ENCODE measurements at regions not wholly inside any gene's neighbourhood (a gene's known extent, or its start where the extent isn't known, plus 50 kb on each side); places are given as distances from the start of the nearest gene placed in this dataset.

DNA sequence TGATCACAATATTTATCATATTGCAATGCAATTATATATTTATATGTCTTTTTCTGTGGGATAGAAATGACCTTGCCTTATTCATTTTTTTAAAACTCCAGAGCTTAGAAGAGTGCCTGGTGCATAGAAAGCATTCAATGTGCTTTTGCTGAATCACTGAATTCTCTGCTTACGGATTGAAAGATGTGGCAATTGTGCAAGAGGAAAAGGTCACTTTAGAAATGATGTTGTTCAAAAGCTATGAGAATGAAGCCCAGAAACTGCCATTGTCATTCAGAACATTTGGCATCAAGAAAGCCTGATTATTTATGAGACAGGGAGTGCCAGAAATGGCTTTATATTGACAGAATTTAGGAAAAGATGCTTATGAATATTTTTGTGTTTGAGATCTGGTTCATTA is 678.6 kb upstream of the CDH2 start:
- peak; percentile 46 for DNase-seq (ENCODE audit: low read depth)

DNA sequence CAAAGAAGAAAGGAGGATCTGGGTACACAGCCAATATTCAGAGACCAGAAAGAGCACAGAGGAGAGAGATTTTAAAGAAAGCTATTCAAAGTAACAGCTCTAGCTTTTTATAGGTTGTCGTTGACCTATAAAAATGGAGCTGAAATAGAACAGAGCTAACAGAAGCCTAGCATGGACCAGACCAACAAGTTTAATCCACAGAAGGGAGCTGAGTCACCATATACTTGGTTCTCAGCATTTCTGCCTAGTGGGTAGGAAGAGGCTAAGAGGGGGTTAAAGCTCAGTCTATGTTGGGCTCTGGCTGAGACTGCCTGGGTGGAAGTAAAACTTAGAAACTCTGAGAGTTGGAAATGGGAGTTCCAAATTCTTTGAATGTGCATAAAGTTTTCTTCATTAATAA is 678.0 kb upstream of the CDH2 start:
- no peak for DNase-seq (ENCODE audit: low read depth)

DNA sequence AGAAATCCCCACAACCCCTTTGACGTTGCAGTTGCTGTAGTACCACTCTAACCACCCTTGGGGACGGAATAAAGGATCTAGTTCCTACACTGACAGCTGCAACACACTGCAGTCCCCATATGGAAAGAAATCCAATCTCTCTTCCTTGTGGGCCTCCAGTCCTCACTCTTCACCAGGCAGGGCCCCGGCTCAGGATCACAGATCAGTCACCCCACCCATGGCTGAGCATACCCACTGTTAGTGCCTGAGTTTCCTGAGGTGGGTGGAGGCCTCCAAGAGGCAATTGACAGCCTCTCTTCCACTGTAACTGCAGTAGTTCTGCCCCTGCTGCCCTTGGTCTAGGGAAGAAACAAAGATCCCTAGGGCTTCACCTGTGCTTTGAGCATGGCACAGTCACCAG is 670.0 kb upstream of the CDH2 start:
- DNase-seq (ENCODE audit: low read depth) = no peak

DNA sequence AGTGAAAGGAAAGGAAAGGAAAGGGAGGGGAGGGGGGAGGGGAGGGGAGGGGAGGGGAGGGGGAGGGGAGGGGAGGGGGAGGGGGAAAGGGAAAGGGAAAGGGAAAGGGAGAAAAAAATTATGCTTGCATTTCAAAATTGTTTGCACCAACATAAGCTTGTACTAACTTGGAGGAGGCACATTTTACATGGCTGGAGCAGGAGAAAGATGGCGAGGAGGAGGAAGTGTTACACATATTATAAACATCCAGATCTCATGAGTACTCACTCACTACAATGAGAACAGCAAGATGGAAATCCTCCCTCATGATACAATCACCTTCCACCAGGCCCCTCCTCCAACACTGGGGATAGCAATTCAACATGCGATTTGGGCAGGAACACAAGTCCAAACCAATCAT is 660.2 kb upstream of the CDH2 start:
- DNase-seq (ENCODE audit: low read depth) = no peak

DNA sequence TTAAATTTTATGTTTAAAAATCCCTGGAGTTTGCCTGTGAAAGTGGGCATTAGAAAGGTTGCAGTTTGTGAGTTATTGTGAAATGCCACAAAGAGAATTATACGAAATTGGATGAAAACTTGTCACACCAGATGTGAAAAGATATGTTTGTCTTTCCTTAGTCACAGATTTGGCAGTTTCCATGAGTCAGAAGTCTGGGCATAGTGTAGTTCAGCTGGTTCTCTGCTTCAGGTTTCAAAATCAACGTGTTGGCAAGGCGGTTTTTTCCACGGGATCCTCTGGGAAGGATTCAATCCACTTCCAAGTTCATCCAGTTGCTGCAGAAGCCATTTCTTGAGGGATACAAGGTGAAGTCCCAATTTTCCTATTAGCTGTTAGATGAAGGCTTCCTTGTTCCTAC is 658.0 kb upstream of the CDH2 start:
- peak; percentile 19 for DNase-seq (ENCODE audit: low read depth)

DNA sequence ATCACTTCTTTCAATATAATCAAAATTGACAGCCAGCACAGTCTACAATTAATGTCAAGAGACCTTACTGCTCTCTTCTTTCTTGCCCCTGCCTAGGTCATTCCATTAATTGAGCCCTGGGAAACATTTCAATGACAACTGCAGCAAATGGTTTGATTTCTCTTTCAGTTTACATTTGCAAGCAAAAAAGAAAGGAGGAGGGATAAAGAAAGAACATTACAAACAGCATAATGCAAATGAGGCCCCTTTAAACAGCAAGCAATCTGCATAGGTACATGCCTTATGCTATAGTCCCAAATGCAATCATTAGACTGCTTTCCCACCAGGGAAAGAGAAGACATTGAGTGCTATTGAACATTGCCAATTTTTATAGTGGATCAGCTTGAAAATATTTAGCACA is 655.0 kb upstream of the CDH2 start:
- no peak for DNase-seq (ENCODE audit: low read depth)

DNA sequence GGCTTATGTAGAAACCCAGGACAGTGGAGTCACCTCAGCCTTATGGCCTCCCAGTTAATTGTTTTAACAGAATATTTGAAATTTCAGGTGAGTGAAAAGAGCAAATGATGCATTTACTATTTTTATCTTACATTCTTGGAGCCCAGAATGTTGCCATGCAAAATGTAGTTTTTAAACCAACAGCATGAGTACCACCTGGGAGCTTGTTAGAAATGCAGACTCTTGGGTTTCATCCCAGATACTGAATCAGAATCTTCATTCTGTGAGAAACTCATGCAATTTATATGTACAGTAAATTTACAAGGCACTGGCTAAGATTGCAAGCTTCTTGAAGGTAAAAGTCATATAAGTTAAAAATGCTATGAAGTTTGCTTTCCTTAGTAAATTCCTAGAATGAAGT is 654.5 kb upstream of the CDH2 start:
- DNase-seq (ENCODE audit: low read depth) = no peak

DNA sequence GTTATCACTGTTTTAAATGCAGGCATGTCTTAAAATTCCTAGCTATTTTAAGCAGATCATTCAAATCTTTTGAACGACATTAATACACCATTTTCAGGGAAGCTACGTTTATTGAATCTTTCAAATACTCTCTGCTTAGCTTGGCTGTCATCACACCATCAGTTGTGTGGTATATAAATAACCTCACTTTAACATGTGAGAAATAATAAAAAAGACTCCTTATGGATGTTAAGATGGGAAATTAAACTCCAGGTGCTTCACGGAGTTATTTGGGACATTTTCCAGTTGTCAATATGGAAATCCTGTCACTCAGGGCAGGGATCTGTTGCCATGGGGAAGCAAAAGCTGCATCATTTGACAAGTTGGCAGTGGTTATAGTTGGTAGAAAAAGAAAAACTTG is 649.2 kb upstream of the CDH2 start:
- DNase-seq (ENCODE audit: low read depth) = no peak

DNA sequence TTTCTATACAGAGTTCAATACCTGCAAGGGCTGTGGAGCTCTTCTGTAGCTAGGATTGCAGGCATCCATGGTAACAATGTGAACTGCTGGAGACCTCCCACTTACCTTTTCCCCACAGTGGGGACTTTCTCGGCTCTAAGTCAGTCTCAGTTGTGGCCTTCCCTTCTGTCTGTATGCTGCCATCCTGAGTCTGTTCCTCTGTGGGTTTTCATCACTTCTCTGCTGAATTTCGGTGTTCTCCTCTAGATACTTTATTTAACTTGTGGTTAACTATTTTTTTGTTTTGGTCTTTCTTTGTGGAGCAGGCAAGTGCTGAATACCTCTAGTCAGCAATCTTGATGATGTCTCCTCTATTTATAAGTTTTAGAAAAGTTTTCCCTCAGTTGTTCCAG is 647.2 kb upstream of the CDH2 start:
- DNase-seq (ENCODE audit: low read depth) = no peak

DNA sequence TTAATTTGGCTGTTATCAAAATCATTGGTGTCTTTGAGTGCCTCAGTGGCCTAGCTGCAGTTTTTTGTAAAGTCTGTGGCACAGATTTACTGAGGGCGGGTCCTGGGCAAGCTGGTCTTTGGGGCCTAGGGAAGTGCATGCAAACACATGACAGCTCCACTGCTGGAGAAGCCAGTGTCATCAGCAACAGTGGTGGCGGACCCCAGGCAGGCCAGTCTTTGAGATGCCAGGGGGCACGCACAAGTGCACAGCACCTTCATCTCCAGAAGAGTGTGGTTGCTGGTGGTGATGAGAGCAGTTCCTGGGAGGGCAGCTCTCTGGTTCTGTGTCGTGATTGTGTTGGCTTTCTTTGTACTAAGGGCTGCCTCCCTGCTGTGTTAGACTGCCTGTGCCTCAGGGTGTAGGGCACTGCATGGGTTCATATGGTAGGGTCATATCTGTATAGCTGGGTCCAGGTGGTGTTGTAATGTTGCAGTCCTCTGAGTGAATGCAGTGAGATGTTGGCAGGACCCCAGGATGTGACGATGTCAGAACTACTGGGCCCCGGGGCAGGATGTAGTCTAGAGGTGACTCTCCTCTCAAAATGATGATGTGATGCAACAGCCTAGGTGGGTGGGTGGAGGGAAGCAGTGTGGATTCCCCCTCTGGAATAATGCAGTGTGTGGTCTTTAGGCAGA is 646.7 kb upstream of the CDH2 start:
- no peak for DNase-seq (ENCODE audit: low read depth)

DNA sequence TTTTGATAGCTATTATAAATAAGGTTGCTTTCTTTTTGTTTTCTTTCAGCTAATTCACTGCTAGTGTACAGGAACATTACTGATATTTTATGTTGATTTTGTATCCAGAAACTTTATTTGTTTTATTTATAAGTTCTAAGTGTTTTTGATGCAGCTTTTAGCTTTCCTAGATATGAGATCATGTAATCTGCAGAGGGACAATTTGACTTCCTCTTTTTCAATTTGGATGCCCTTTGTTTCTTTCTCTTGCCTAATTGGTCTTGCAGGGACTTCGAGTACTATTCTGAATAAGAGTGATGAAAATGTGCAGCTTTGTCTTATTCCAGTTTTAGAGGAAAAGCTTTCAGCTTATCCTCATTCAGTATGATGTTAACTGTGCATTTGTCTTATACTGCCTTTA is 643.4 kb upstream of the CDH2 start:
- DNase-seq (ENCODE audit: low read depth) = no peak

DNA sequence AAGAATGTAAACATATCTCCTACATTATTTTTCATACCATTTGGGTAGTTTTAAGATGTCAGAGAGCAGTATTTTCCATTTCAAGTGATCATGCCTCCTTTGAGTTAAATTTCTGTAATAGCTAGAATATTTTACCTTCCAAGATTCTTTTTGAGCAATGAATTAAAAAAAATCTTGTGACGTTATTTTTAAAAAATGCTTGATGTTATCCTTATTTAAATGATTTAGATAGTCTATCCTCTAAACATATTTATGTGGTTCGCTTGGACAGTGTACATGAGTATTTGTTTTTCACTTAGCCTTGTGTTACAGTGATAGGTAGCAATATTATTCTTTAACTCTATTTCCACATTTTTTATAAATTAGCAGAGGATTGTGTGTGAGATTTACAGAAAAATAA is 639.2 kb upstream of the CDH2 start:
- DNase-seq (ENCODE audit: low read depth) = no peak

DNA sequence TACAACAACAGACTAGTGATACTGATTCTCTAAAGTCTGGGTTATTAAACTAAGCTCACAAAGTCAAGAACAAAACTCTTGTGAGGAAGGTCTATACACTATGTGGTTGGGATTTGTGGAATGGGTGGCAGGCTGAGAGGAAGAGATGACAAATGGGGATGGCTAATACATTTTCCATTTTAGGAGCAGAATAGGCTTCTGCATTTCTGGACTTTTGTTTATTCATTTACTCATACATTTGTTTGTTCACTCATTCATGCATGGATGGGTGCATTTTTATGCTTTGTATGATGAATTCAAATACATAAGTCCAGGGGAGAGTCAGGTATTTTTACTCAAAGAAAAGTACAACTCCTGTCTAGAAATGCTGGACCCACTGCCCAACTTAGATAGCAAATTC is 637.4 kb upstream of the CDH2 start:
- no peak for DNase-seq (ENCODE audit: low read depth)

DNA sequence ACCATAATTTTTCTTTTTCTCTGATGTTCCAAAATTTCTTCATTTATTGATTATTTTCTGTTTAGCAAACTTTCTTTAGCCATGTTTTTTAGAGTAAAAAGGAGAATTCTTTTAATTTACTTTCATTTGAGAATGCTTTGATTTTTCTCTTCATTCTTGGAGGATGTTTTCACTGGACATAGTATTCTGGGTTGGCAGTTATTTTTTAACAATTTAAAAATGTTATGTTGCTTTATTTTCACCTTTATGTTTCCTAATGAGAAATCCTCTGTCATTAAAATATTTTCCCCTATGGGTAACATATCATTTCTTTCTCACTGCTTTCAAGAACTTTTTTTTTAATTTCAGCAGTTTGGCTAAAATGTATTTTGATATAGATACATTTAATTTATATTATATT is 631.4 kb upstream of the CDH2 start:
- DNase-seq (ENCODE audit: low read depth) = no peak

DNA sequence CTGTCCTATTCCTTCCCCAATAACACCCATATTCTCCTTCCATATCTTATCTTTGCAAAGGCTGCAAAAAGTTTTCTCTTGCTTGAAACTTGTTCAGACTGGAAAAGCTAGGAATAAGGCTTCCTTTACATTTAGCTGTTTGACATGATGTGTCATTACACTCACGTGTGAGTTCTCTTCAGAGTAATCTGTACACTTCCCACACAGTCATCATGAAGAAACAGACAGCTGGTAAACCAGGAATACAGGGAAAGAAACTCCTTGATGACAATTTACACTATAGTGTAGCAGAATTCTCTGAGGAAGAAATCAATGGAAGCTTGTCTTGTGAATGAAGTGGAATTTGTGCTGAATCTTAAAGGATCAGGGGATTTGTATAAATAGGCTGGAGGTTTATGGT is 628.6 kb upstream of the CDH2 start:
- no peak for DNase-seq (ENCODE audit: low read depth)

DNA sequence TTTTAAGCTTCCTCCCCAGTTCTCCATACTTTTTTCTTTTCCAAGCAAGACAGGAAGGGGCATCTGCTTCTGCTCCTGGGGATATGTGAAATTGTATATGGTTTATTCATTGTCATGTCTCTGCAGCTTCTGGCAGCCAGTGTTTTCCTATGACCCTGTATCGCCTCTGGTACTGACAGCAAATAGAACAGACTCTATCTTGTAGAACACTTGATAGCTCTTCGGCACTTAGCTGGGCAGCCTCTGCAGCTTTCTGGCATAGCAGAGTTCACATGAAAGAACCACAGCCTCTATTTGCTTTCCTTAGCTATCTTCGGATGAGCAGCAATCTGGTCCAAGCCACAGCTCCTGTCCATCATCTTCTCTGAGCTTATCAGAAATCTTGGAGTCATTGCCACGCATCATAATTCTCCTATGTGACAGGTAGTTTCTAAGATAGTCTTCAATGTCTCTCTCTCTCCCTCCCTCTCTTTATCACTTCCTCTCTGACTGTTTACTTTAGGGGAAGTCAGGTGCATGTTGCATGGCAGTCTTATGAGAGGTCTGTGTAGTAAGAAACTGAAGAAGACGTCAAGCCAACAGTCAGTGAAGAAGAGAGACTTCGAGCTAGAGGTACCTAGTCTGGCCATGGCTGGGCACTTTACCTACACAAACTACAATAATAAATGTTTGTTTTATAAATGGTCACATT is 627.7 kb upstream of the CDH2 start:
- no peak for DNase-seq (ENCODE audit: low read depth)

DNA sequence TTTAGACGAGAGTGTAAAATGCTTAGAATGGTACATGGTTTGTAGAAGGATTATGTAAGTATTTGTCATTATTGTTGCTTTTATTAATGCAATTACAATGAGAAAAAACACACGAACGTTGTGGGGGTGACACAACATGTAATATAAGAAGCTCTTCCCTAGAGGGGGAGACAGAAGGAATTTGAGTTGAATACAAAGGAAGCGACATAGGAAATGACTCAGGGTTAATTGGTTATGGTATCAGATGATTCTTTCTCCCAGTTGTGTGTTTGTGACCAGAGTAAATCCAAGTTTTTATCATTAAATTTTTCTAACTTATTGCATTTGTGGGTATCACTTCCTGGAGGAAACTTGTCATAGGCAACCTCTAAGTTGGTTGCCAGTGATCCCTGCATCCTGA is 625.6 kb upstream of the CDH2 start:
- no peak for DNase-seq (ENCODE audit: low read depth)

DNA sequence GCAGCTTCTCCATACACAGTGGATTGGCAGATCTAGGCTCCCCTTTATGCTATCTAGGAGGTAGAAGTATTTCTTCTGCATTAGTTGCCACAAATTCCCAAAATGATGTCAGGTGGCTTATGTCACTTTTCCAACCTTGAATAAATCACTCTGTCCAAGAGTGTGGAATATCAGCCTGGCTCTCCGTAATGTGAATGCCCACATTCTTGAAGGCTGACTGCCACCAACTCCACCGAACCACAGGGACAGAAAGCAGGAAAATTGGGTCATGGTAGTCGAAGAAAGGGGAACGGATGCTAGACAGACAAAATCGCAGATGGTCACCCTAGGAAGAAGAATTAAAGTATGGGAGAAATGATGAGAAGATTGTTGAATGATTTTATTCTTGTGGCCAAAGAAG is 624.9 kb upstream of the CDH2 start:
- DNase-seq (ENCODE audit: low read depth) = no peak

DNA sequence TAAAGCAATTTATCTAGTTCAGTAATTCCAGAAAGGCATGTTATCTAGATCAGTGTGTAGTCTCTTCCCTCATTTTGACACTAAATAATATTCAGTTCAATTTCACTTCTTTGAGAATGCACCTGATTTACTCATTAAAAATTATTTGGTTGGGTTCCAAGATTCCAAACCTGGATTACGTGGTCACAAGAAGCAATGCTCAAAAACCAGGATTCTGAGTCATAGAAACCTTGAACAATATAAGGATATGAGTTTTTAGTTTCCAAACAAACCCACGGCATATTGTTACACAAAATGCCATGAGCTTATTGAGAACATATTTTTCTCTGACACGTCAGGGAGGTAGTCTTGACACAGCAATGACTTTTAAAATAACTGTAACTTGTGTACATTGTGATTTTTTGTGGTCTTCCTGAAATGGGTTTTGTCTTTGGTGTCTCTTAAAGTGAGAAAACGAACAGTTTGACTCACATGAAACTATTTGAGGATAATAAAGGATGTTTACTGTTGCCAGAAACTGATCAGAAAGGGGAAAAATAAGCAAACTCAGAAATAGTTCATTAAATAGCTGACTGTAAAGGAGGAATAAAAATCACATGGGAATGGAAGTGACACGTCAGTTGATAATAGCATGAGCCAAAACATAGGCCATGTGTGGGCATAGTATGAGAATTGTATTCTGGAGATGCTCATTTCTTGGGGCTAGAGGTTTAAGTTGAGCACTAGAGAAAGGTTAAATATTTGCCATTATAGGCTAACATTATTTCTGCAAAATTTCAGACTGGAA is 617.7 kb upstream of the CDH2 start:
- DNase-seq (ENCODE audit: low read depth) = peak; percentile 56

DNA sequence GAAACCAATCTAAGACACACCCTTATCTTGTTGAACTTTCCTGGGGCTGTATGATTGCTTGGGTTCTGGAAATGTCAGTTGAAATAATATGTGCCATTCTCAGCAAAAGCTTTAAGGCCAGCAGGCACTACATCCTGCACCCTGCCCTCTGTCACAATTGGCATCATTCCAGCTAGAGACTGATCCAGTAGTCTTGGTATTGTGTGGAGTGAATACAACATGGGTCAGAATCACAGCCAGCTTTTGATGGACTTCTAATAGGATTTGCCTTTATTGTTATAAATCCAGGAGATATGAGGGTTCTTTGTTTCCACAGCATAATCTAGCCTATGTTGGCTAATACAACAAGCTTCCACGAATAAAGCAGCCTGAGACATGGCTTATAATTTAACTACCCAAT is 617.0 kb upstream of the CDH2 start:
- no peak for DNase-seq (ENCODE audit: low read depth)

DNA sequence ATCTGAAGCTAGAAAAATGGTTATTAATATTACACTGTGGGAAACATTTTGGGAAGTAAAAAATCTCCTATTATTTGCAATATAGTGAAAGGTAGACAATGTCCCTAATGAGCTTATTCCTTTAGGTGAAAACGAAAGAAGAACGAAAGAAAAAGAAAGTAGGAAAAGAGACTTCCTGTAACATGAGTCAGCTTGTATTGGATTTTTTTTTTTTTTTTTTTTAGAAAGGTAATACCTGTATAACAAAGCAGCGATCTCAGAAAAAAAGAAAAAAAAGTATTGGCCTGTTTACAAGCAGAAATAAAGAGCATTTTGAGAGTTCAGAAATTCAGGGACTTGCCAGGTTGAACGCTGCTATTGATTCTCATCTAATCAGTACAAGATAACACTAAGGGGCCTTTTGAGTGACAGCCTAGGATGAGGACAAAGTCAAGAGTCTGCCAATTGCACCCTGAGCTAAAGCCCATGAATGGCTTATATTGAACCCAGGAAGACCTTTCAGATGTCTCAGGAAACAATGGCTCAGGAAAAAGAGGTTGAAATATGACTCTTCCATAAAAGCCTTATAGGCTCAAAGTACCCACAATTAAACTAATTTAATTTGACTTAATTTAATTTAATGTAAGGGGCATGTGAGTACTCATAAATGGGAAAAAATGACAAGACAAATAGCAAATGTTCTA is 615.6 kb upstream of the CDH2 start:
- peak; percentile 40 for DNase-seq (ENCODE audit: low read depth)

DNA sequence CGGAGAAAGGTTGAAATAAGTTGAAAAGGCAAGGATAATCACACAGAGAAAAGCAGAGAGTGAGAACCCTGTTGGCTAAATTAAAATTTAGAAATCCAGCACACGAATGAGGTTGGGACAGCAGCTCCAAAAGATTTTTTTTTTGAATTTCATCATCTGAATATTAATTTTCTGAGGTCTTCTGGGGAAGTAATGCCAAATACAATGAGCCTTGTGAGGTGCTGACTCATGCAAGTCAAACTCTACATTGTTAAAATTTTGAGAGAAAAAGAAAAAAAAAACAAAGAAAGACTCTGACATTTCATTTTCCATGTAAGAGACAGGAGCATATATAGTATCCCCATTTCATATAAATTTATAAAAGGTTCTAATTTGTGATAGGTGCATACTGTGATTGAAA is 614.2 kb upstream of the CDH2 start:
- no peak for DNase-seq (ENCODE audit: low read depth)

DNA sequence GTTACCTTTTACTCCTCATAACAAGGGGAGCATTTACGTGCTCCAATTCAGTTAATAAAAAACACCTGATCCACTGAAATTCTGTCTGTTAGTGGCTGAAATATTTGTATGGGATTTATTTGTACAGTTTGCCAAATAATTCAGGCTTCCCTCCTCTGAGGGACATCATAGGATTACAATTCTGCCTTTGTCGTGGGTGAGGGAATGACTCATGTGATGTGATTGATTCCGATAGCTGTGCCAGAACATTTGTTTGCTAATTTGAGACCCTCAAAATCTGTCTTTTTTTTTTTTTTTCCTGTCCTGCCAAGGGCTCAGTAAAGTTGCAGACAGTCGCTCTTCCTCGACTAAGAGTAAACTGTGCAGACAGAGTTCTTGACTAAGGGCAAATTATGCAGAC is 612.6 kb upstream of the CDH2 start:
- no peak for DNase-seq (ENCODE audit: low read depth)
